Activated CD4-positive, alpha-beta T cell treated with anti-CD3 and anti-CD28 coated beads, Interleukin-2, Interleukin-6, amounts not matched to agents 100 ng/mL and 50 ng/mL, durations not matched to agents 16 hours and 8 hours (primary cell): ENCODE measurements at regions not wholly inside any gene's neighbourhood (a gene's known extent, or its start where the extent isn't known, plus 50 kb on each side); places are given as distances from the start of the nearest gene placed in this dataset.
"Not testable (repeated sequence)": the region's sequence is repeated elsewhere in the genome, so short reads cannot be mapped to it uniquely, and the experiment has no call there.

Experiments
- DNase-seq: peaks from one replicate; pipeline ENCODE4 v3.0.0-alpha.2; 2020

DNA sequence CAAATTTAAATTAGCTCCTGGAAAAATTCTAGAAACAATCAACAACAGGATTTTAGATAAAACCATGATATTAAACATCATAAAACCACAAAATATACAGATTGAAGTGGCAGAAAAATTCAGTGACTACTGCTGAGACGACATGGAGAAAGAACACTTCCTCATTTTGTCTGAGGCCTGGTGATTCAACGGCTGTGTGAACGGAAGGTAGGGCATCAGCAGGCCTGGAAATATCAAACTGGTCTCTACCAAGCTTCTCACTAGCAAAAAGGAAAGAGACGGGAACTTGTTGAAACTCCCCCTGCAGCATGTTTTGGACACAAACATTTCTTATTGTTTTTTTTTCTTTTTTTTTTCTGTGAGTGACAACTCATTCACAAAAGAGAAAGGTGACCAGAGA is 58.0 kb upstream of the AHI1 start:
- DNase-seq: no peak

GRCh38 chr6:135557582-135557981 is 60.0 kb upstream of the AHI1 start:
- DNase-seq: no peak

- not testable (repeated sequence) for DNase-seq
These were observed 68.1 kb upstream of the AHI1 start for GRCh38 chr6:135565605-135566004.

DNA sequence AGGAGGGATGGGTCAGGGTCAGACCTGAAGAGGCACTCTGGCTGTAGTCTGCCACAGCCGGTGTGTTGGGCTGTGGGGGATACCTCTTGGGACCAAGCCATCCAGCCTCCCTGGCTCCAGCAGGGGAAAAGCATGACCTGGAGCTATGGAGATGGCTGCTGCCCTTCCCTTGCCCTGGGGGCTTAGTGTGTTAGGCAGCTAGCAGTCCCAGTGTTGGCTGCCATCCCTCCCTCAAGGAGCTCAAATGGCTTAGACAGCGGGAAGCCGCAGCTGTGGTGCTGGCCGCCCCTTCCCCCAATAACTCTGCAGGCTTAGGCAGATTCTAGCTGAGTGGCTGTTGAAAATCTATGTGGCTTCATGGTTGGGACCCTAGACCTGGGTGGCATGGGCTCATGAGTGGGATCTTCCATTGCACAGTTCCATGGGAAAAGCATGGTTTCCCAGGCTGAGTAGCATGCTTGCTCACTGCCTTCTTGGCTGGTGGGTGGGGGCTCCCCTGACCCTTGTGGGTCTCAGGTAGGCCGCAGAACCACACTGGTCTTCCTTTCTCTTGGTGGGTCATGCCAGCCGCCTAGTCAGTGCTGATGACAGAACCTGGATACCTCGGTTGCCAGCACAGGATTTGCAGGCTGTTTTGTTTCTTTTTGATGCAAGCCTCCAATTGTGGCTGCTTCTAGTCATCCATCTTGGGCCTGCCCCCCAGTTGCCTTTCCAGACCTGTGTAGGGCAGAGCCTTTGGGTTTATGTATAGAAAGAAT is 69.0 kb upstream of the AHI1 start:
- DNase-seq: no peak

DNA sequence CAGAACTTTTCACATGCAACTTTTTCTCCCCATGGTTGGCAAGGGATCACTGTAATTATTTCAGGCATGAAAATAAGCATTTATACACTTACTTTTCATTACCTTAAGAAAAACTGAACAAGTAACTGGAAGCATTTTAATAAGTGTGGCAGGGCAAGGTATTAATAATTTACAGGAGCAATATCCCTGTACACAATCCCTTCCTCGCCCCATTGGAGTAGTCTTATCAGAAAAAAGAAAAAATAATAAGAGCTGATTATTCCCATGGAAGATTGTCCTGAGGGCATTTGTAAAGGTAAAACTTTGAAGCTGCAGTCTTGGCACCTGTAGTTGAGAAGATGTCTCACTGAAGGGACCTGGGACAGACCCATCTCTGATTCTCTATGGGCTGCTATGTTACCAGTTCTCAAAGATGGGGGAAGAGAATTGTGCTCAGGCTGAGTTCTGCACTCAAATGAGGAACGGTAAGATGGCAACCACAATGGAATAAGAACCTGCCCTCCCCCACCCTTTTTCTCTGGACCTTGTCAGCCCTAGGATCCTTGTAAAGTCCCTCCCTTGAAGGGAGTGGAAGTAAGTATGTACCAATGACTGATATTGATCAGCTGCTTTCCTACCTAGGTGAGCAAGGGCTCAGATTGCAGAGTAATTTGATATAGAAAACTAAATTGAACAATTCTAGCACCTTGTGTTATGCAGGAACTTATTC is 70.0 kb upstream of the AHI1 start:
- no peak for DNase-seq

GRCh38 chr6:135568379-135568778 is 70.8 kb upstream of the AHI1 start:
- peak; percentile 67 for DNase-seq

DNA sequence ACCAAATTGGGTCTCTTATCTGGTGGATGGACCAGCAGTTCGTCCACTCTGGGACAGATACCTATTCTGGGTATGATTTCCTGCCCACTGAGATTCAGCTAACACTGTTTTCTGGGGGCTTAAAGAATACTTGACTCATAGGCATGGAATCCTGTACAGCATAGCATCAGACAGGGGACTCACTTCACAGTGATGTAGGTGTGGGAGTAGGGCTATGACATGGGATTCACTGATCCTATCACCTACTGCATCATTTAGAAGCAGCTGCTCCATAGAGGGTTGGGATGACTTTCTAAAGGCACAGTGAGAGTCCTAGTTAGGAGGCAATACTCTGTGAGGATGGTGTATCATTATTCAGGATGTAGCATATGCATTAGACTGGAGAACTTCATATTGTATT is 74.5 kb upstream of the AHI1 start:
- no peak for DNase-seq

DNA sequence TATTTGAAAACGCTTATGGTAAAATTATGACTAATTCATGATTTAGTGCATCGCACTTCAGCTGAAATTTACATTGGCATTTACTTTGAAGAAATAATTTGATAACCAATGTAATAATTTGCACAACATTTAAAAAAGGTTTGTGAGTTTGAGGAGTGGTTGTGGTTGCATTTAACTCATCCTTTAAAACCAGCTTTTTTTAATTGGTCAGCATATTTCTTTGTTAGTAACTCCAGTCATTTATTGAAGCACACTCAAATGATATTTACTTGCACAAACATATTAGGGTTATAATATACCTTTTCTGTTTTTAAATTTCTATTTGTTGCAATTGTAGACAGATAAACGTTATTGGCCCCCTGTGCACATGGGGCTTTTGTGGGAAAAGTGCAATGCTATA is 78.1 kb upstream of the AHI1 start:
- DNase-seq: no peak

DNA sequence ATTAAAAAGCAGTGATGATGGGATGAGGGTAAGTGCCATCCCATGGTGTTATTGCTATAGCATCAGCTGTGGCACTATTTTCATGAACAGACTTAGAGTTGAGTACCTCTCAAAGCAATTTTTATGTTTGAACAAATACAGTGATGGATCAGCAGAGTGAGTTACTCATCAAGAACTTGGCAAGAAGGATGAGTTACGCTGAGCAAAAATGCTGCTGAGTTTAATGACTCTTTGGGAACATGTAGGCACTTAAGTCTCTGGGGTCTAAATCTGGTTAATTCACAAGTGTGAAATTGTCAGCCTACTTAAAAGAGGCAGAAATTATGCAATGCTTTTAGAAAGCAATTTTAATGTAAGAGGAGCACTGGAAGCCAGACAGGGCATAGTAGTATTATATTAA is 78.5 kb upstream of the AHI1 start:
- DNase-seq: no peak

DNA sequence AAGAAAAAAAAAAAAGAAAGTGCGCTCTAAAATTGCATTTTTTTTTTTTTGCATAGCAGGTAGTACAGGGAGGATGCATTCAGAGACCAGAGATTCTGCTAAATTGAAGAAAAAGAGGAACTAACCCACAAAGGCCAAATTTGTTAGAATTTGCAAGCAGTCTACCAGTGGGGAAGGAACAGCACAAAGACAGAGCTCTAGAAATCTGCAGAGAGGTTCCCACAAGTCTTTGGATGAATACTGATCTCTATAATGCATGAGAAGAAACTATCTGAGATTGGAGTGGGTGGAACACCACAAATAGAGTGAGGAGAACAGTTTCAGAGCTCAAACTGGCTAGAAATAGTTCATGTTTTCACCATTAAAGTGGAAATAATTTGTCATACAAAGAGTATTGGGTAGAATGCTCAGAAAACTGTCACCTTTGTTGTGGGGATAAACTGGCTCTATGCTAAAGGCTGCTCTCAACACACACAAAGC is 79.6 kb upstream of the AHI1 start:
- DNase-seq: peak; percentile 52

GRCh38 chr6:135578976-135579375 is 81.4 kb upstream of the AHI1 start:
- DNase-seq: no peak

DNA sequence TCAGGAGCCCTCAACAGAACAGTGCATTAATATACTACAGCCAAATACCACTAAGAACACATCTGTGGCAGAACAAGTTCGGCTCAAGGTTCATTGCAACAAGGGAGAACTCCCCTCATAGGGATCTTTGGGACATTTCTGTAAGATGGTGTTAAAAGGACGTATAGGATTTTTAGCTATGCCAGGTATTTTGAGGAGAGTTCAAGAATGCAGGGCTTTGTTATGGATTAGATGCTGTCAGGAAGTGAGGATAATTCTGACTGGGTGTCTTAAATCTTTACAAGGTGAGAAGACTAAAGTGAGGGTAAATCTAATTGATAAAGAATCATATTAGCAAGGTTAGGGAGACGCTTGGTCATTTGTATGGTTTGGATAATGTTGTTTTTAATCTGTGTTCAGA is 83.7 kb upstream of the AHI1 start:
- no peak for DNase-seq

DNA sequence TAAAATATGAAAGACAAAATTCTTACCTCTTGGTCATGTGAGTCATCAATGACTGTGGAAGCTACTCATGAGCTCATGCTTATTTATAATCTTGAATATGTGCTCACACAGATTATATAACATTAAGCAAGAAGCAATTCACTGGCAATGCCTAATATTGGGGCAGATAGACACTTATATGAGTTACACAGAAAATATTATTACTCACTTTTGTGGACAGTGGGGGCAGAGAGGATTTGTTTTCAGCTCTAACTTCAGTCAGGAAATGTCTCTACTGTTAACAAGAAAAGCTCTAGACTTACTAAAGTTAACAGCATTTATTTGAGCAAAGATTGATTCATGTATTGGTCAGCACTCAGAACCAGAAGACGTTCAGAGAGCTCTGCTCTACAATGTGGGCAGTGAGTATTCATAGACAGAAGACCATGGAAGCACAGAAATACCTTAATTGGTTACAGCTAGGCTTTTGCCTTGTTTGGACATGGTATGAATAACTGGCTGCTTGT is 85.8 kb upstream of the AHI1 start:
- DNase-seq: no peak

GRCh38 chr6:135586388-135586787 is 88.8 kb upstream of the AHI1 start:
- DNase-seq: no peak

GRCh38 chr6:135586844-135587243 is 89.3 kb upstream of the AHI1 start:
- peak; percentile 67 for DNase-seq

- DNase-seq: no peak
These were observed 94.7 kb upstream of the AHI1 start for GRCh38 chr6:135592276-135592675.

- no peak for DNase-seq
These were observed 96.5 kb upstream of the AHI1 start for GRCh38 chr6:135594000-135594399.

GRCh38 chr6:135600086-135600702 is 102.7 kb upstream of the AHI1 start:
- no peak for DNase-seq

GRCh38 chr6:135600931-135601330 is 103.4 kb upstream of the AHI1 start:
- no peak for DNase-seq

DNA sequence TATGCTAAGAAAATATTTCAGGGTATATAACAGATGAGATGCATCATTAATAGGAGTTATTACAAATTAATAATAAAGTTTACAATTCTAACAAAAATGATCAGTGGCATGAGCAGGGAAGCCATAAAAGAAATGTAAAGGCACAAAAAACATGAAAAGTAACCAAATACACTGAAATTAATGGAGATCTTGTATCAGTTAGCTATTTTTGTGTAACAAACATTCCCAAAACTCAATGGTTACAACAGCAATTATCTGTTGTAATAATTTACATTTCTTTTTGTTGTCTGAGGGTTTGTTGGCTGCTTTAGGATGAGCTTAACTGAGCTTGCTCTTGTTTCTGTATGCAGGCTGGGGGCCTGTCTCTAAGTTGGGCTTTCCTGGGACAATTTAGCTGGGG is 104.3 kb upstream of the AHI1 start:
- DNase-seq: no peak

DNA sequence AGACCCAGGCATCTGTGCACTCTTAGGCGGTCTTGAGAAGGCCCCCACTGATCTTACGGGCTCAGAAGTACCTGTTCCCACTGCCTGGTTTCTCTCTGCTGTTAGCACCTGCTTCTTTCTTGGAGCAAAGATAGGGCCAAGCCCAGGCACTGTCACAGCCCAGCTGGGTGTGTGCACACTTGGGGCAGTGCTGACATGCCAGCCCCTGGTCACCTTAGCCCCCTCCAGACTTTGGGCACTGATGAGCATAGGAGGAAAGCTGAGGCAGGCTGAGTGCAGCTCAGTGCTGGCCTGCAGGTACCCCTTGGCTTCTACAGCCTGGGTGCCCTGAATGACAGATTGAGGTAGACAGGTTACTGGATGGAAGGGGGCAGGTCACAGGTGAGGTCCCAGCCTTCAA is 105.7 kb upstream of the AHI1 start:
- DNase-seq: no peak

DNA sequence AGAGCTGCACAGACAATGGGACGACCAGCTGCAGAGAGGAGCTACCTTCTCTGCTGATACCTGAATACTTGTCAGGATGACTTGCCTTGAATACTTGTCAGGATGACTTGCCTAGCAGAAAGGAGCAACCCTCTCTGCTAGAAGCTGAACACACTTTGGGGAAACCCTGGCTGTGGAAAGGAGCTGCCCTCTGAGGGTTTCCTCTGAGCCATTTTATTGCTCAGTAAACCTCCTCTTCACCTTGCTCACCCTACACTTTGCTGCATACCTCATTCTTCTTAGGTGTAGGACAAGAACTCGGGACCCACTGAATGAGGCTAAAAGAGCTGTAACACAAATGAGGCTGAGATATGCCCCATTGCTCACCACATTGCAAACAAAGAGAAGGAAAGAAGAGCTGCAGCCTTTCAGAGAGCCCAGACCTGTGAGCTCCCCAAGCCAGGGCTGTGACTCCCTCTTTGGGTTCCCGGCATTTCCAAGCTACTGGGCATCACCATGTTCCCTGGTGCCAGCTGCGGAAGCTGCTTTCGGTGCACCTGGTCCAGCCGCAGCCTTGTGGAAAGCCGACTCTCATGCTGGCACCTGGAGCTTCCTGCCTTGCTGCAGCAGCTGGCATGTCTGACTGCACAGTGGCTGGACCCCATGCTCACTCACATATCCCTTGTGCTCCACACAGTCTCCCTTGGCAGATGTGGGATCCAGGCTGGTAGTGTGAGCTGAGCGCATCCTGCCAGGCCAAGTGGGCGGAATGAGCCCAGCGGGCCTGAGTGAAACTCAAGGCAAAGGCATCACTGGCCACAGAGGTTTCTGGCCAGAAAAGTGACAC is 106.7 kb upstream of the AHI1 start:
- DNase-seq: no peak

- DNase-seq: no peak
These were observed 107.8 kb upstream of the AHI1 start for GRCh38 chr6:135605278-135605790.
